ENCODE measurements at regions not wholly inside any gene's neighbourhood (a gene's known extent, or its start where the extent isn't known, plus 50 kb on each side); places are given as distances from the start of the nearest gene placed in this dataset.

- TF ChIP-seq EZH2 (IDR thresholded peaks at IDR 0.05) (no peak), POLR2AphosphoS5 (IDR thresholded peaks at IDR 0.05; ENCODE audit: borderline replicate concordance, low read depth, low read length) (no peak)
These were observed 120.6 kb upstream of the NIPBL start for GRCh38 chr5:36755920-36756488.
